Kidney (tissue), 13 donors: ENCODE measurements at regions not wholly inside any gene's neighbourhood (a gene's known extent, or its start where the extent isn't known, plus 50 kb on each side); places are given as distances from the start of the nearest gene placed in this dataset.

Experiments used
- DNase-seq, 5 donors: peaks; one replicate each; pipeline ENCODE4 v3.0.0-alpha.2; 2013 to 2020
- FAIRE-seq: peaks from 2 replicates; lab custom pipeline; 2012; peaks lifted over from hg19 to GRCh38; lab: Jason Lieb, UNC
- H3K27ac ChIP-seq, 2 donors: one replicate each; pipeline ENCODE4 v1.7.0; 2013; ENCODE audit warnings: low read depth in 2 of 2, low read length in 2 of 2, inconsistent platforms in 1 of 2
- H3K27me3 ChIP-seq: one replicate; pipeline ENCODE4 v1.7.1; 2013; ENCODE audit warnings: low read length, inconsistent platforms; ENCODE audit not compliant: control insufficient read depth, insufficient read depth
- H3K36me3 ChIP-seq, 3 donors: one replicate each; pipeline versions ENCODE4 v1.7.0 to v1.7.1; 2013; ENCODE audit warnings: low read length in 3 of 3, control low read depth in 1 of 3, inconsistent platforms in 1 of 3; ENCODE audit not compliant: insufficient read depth in 3 of 3, control insufficient read depth in 2 of 3
- H3K4me1 ChIP-seq, 3 donors: one replicate each; pipeline versions ENCODE4 v1.7.0 to v1.7.1; 2013; ENCODE audit warnings: low read length in 3 of 3, inconsistent platforms in 1 of 3, low read depth in 1 of 3; ENCODE audit not compliant: control insufficient read depth in 2 of 3, insufficient read depth in 2 of 3
- H3K4me3 ChIP-seq, 3 donors: one replicate each; pipeline versions ENCODE4 v1.7.0 to v1.8.1; 2013; ENCODE audit warnings: low read length in 3 of 3, control low read depth in 1 of 3, inconsistent platforms in 1 of 3
- H3K9ac ChIP-seq, 3 donors: one replicate each; pipeline versions ENCODE4 v1.7.0 to v1.7.1; 2013; ENCODE audit warnings: low read length in 3 of 3, control low read depth in 1 of 3, inconsistent platforms in 1 of 3
- H3K9me3 ChIP-seq, 3 donors: one replicate each; pipeline versions ENCODE4 v1.7.0 to v1.7.1; 2013; ENCODE audit warnings: low read length in 3 of 3, control low read depth in 1 of 3, inconsistent platforms in 1 of 3; ENCODE audit not compliant: control insufficient read depth in 2 of 3, insufficient read depth in 1 of 3
- CTCF ChIP-seq: IDR thresholded peaks from 3 replicates; pipeline ENCODE4 v1.5.1; 2012; ENCODE audit warnings: mild to moderate bottlenecking, moderate library complexity, borderline replicate concordance; ENCODE audit not compliant: insufficient read depth; ENCODE audit errors: extremely low read depth
- intact Hi-C: fragments of 100-400 bp; cut with DNase I; formaldehyde crosslinking; loops from one replicate; pipeline ENCODE4 v1.11.1; 2022
- donor health status: control.
- donor health status: control.
- donor health status: control.
- donor health status: control.
- donor health status: control.
- donor health status: DM: yes; HTN: yes; CAD: no.
- donor health status: Normal renal cell carcinoma (clear cell type).

GRCh38 chr21:24829397-24829796, 777.9 kb downstream of the MRPL39 start:
- no peaks in the 10 kb centered on the region for H3K36me3 ChIP-seq
- no peaks in the 10 kb centered on the region for H3K4me1 ChIP-seq
- FAIRE-seq (no peak), DNase-seq (no peak)
- no peaks in the 10 kb centered on the region for H3K9me3 ChIP-seq
- no peak overlapping the region for H3K27ac ChIP-seq
- TF ChIP-seq CTCF = no peak
- intact Hi-C loops = no loop called here
- no peak overlapping the region for H3K4me3 ChIP-seq
- no peaks in the 10 kb centered on the region for H3K27me3 ChIP-seq
- no peak overlapping the region for H3K9ac ChIP-seq

GRCh38 chr21:24826822-24827221, 780.5 kb downstream of the MRPL39 start:
- no peak for TF ChIP-seq CTCF
- Histone ChIP-seq H3K4me3 (no peak overlapping the region), H3K27me3 (no peaks in the 10 kb centered on the region), H3K9me3 (no peaks in the 10 kb centered on the region), H3K9ac (no peak overlapping the region), H3K36me3 (no peaks in the 10 kb centered on the region), H3K27ac (no peak overlapping the region), H3K4me1 (no peaks in the 10 kb centered on the region)
- DNase-seq = no peak
- FAIRE-seq = no peak
- intact Hi-C loops = no loop called here

GRCh38 chr21:24825348-24825747, 781.9 kb downstream of the MRPL39 start:
- no peak for TF ChIP-seq CTCF
- H3K9ac ChIP-seq = no peak overlapping the region
- intact Hi-C loops = no loop called here
- FAIRE-seq (no peak), DNase-seq (no peak)
- no peak overlapping the region for H3K4me3 ChIP-seq
- no peaks in the 10 kb centered on the region for H3K27me3 ChIP-seq
- no peaks in the 10 kb centered on the region for H3K36me3 ChIP-seq
- no peaks in the 10 kb centered on the region for H3K9me3 ChIP-seq
- H3K27ac ChIP-seq = no peak overlapping the region
- no peaks in the 10 kb centered on the region for H3K4me1 ChIP-seq

GRCh38 chr21:24824209-24824608, 783.1 kb downstream of the MRPL39 start:
- DNase-seq (no peak), FAIRE-seq (no peak)
- Histone ChIP-seq H3K9me3 (no peaks in the 10 kb centered on the region), H3K27ac (no peak overlapping the region), H3K4me1 (no peaks in the 10 kb centered on the region), H3K36me3 (no peaks in the 10 kb centered on the region), H3K4me3 (no peak overlapping the region), H3K9ac (no peak overlapping the region), H3K27me3 (no peaks in the 10 kb centered on the region)
- intact Hi-C loops = no loop called here
- no peak for TF ChIP-seq CTCF
